ENCODE measurements at regions not wholly inside any gene's neighbourhood (a gene's known extent, or its start where the extent isn't known, plus 50 kb on each side); places are given as distances from the start of the nearest gene placed in this dataset.

GRCh38 chr9:11892401-11892800, 800.8 kb upstream of the TYRP1 start:
- no peak for TF ChIP-seq ZNF404 (tag by site-specific recombination; IDR thresholded peaks at IDR 0.05)
- TF ChIP-seq ZNF571 (tag by site-specific recombination; IDR thresholded peaks at IDR 0.05) = no peak
- TF ChIP-seq ZNF664 (tag by site-specific recombination; IDR thresholded peaks at IDR 0.05) = no peak
- no peak for TF ChIP-seq ZBTB11 (tag by site-specific recombination; conservative IDR thresholded peaks at IDR 0.05; ENCODE audit: low read depth)
- TF ChIP-seq KLF16 (tag by site-specific recombination; IDR thresholded peaks at IDR 0.05) = no peak
- TF ChIP-seq ZNF248 (tag by site-specific recombination; IDR thresholded peaks at IDR 0.05) = no peak
- no peak for TF ChIP-seq OVOL3 (tag by site-specific recombination; IDR thresholded peaks at IDR 0.05)
- TF ChIP-seq, protein P1, sequence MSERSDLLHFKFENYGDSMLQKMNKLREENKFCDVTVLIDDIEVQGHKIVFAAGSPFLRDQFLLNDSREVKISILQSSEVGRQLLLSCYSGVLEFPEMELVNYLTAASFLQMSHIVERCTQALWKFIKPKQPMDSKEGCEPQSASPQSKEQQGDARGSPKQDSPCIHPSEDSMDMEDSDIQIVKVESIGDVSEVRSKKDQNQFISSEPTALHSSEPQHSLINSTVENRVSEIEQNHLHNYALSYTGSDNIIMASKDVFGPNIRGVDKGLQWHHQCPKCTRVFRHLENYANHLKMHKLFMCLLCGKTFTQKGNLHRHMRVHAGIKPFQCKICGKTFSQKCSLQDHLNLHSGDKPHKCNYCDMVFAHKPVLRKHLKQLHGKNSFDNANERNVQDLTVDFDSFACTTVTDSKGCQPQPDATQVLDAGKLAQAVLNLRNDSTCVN (tag by site-specific recombination; optimal IDR thresholded peaks at IDR 0.05) = no peak
- no peak for TF ChIP-seq ZNF157 (tag by site-specific recombination; IDR thresholded peaks at IDR 0.05)
- no peak for TF ChIP-seq PRDM1 (tag by site-specific recombination; IDR thresholded peaks at IDR 0.05)
- no peak for TF ChIP-seq KLF8 (tag by site-specific recombination; IDR thresholded peaks at IDR 0.05)
- TF ChIP-seq TCF7L2 (IDR thresholded peaks at IDR 0.05; ENCODE audit: borderline replicate concordance, low read depth, low read length) = no peak
- TF ChIP-seq ZNF140 (tag by site-specific recombination; IDR thresholded peaks at IDR 0.05) = no peak
- no peak for TF ChIP-seq ZNF777 (tag by site-specific recombination; IDR thresholded peaks at IDR 0.05; ENCODE audit: borderline replicate concordance)
- TF ChIP-seq ZNF416 (tag by site-specific recombination; IDR thresholded peaks at IDR 0.05) = no peak
- TF ChIP-seq KLF1 (tag by site-specific recombination; IDR thresholded peaks at IDR 0.05) = no peak
- no peak for TF ChIP-seq ZBTB20 (tag by site-specific recombination; IDR thresholded peaks at IDR 0.05)
- no peak for TF ChIP-seq ZNF76 (tag by site-specific recombination; IDR thresholded peaks at IDR 0.05; ENCODE audit: borderline replicate concordance, low read depth)
- no peak for TF ChIP-seq ZNF221 (tag by site-specific recombination; IDR thresholded peaks at IDR 0.05; ENCODE audit: borderline replicate concordance)
- no peak for TF ChIP-seq ZNF202 (tag by site-specific recombination; IDR thresholded peaks at IDR 0.05; ENCODE audit: borderline replicate concordance)
- CTCF ChIA-PET = no interaction called here
- POLR2A ChIA-PET = no interaction called here
- H3K4me1 ChIP-seq (ENCODE audit: control insufficient read depth, insufficient read depth, low read length) = no peaks in the 10 kb centered on the region
- H3K36me3 ChIP-seq (ENCODE audit: control insufficient read depth in 2 of 2, insufficient read depth in 1 of 2, low read length in 2 of 2) = no peaks in the 10 kb centered on the region
- H3K27ac ChIP-seq (ENCODE audit: extremely low read depth, low read depth, low read length) = no peak overlapping the region
- H3K9me3 ChIP-seq (ENCODE audit: control insufficient read depth, insufficient read depth, low read depth, low read length) = no peaks in the 10 kb centered on the region
- no peak overlapping the region for H3K4me3 ChIP-seq (ENCODE audit: low read depth, low read length)

DNA sequence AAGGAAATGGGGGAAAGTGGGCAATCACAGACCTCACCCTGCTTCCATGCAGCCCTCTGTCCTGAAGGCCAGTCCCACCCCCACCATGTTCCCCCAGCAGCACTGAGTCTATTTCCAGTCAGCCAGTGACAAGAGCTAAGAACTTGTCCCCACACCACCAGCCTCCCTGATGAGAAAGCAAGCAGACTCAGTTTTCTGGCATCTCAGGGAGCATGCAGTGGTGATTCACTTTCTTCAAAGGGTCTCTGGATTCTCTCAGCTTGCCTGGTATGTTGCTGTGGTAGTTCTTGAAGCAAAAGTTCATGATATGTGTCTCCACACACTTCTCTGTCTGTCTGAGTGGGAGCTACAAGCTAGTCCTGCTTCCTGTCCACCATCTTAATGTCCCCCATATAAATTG, 799.9 kb upstream of the TYRP1 start:
- H3K9me3 ChIP-seq (ENCODE audit: control insufficient read depth, insufficient read depth, low read depth, low read length) = no peaks in the 10 kb centered on the region
- H3K27ac ChIP-seq (ENCODE audit: extremely low read depth, low read depth, low read length) = no peak overlapping the region
- H3K4me1 ChIP-seq (ENCODE audit: control insufficient read depth, insufficient read depth, low read length) = no peaks in the 10 kb centered on the region
- H3K36me3 ChIP-seq (ENCODE audit: control insufficient read depth in 2 of 2, insufficient read depth in 1 of 2, low read length in 2 of 2) = no peaks in the 10 kb centered on the region
- ChIA-PET CTCF (no interaction called here), POLR2A (no interaction called here)
- H3K4me3 ChIP-seq (ENCODE audit: low read depth, low read length) = no peak overlapping the region
- TF ChIP-seq PRDM6 (tag by site-specific recombination; IDR thresholded peaks at IDR 0.05) (no peak), HOXD13 (CRISPR knock-in tag; IDR thresholded peaks at IDR 0.05; ENCODE audit: borderline replicate concordance) (no peak), ZNF830 (tag by site-specific recombination; IDR thresholded peaks at IDR 0.05; ENCODE audit: low read depth) (no peak), ZNF529 (tag by site-specific recombination; IDR thresholded peaks at IDR 0.05; ENCODE audit: insufficient replicate concordance) (no peak), PRDM2 (tag by site-specific recombination; IDR thresholded peaks at IDR 0.05; ENCODE audit: borderline replicate concordance) (no peak)

Measured in HEK293 (cell line).